ENCODE measurements at regions not wholly inside any gene's neighbourhood (a gene's known extent, or its start where the extent isn't known, plus 50 kb on each side); places are given as distances from the start of the nearest gene placed in this dataset.

DNA sequence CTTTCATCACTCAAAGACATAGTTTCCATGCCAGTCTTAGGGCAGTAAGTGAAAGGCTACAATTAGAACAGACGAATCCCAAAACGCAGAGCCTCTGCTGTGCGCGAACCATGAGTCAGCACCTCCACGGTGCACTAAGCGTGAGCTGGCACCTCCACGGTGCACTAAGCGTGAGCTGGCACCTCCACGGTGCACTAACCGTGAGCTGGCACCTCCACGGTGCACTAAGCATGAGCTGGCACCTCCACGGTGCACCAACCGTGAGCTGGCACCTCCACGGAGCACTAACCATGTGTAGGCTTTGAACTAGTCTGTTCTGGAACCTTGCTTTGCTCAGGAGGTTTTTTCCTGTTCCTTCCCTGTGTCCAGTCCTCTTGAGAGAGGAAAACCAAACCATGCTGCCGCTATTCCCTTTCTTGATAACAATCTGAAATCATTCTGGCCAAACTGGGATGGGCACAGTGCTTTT lies 120.6 kb downstream of the IRS2 start:
- TF ChIP-seq, protein P1, sequence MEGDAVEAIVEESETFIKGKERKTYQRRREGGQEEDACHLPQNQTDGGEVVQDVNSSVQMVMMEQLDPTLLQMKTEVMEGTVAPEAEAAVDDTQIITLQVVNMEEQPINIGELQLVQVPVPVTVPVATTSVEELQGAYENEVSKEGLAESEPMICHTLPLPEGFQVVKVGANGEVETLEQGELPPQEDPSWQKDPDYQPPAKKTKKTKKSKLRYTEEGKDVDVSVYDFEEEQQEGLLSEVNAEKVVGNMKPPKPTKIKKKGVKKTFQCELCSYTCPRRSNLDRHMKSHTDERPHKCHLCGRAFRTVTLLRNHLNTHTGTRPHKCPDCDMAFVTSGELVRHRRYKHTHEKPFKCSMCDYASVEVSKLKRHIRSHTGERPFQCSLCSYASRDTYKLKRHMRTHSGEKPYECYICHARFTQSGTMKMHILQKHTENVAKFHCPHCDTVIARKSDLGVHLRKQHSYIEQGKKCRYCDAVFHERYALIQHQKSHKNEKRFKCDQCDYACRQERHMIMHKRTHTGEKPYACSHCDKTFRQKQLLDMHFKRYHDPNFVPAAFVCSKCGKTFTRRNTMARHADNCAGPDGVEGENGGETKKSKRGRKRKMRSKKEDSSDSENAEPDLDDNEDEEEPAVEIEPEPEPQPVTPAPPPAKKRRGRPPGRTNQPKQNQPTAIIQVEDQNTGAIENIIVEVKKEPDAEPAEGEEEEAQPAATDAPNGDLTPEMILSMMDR (conservative IDR thresholded peaks at IDR 0.05 in 1 of 2, IDR thresholded peaks at IDR 0.05 in 1 of 2; ENCODE audit: extremely low read depth in 1 of 2, insufficient read depth in 1 of 2, low read depth in 1 of 2, low read length in 2 of 2) = no peak
- no peak for TF ChIP-seq EZH2 (IDR thresholded peaks at IDR 0.05; ENCODE audit: borderline replicate concordance, low read length)

Measured in mammary epithelial cell (primary cell).